GM23248 (cell line): ENCODE measurements at regions not wholly inside any gene's neighbourhood (a gene's known extent, or its start where the extent isn't known, plus 50 kb on each side); places are given as distances from the start of the nearest gene placed in this dataset.

Experiments used
- DNase-seq: peaks from one replicate; pipeline ENCODE4 v3.0.0-alpha.2; 2015
- H2AFZ ChIP-seq: fragments of 200-600 bp; sonication (generic); 2 replicates; pipeline ENCODE4 v1.6.1; 2016; ENCODE audit warnings: antibody characterized with exemption
- H3F3A ChIP-seq: fragments of 200-600 bp; sonication (generic); 2 replicates; pipeline ENCODE4 v1.6.1; 2016; ENCODE audit warnings: mild to moderate bottlenecking, antibody characterized with exemption, mixed run types; ENCODE audit not compliant: insufficient read depth
- H3K27ac ChIP-seq: fragments of 200-600 bp; sonication (generic); 2 replicates; pipeline ENCODE4 v1.5.1; 2016; ENCODE audit warnings: mild to moderate bottlenecking
- H3K27me3 ChIP-seq: fragments of 200-600 bp; sonication (generic); replicated peaks from 2 replicates; pipeline ENCODE4 v1.6.1; 2016; ENCODE audit warnings: mild to moderate bottlenecking; ENCODE audit not compliant: insufficient read depth
- H3K36me3 ChIP-seq: fragments of 200-600 bp; sonication (generic); 2 replicates; pipeline ENCODE4 v1.6.1; 2016; ENCODE audit warnings: low read depth, mild to moderate bottlenecking
- H3K4me1 ChIP-seq: fragments of 200-600 bp; sonication (generic); 2 replicates; pipeline ENCODE4 v1.6.1; 2016; ENCODE audit warnings: mild to moderate bottlenecking; ENCODE audit not compliant: insufficient read depth
- H3K4me2 ChIP-seq: fragments of 200-600 bp; sonication (generic); one replicate; pipeline ENCODE4 v1.6.1; 2016; ENCODE audit warnings: mild to moderate bottlenecking; ENCODE audit not compliant: unreplicated experiment
- H3K4me3 ChIP-seq: fragments of 200-600 bp; sonication (generic); 2 replicates; pipeline ENCODE4 v1.5.1; 2016; ENCODE audit warnings: mild to moderate bottlenecking
- H3K79me2 ChIP-seq: fragments of 200-600 bp; sonication (generic); 2 replicates; pipeline ENCODE4 v1.6.1; 2016; ENCODE audit warnings: mild to moderate bottlenecking; ENCODE audit not compliant: insufficient read depth
- H3K9ac ChIP-seq: fragments of 200-600 bp; sonication (generic); 2 replicates; pipeline ENCODE4 v1.6.1; 2016; ENCODE audit warnings: mild to moderate bottlenecking
- H3K9me2 ChIP-seq: fragments of 200-600 bp; sonication (generic); 2 replicates; pipeline ENCODE4 v1.6.1; 2016; ENCODE audit warnings: mixed run types, mild to moderate bottlenecking, moderate library complexity; ENCODE audit not compliant: insufficient read depth
- H3K9me3 ChIP-seq: fragments of 200-600 bp; sonication (generic); one replicate; pipeline ENCODE4 v1.6.1; 2017; ENCODE audit warnings: low read depth
- H4K20me1 ChIP-seq: fragments of 200-600 bp; sonication (generic); 2 replicates; pipeline ENCODE4 v1.6.0; 2016; ENCODE audit not compliant: insufficient read depth
- EZH2 ChIP-seq: fragments of 200-600 bp; sonication (generic); IDR thresholded peaks from 2 replicates; pipeline ENCODE4 v1.6.1; 2018; ENCODE audit warnings: antibody characterized with exemption, mild to moderate bottlenecking; ENCODE audit not compliant: insufficient read depth, poor library complexity, severe bottlenecking
- EZH2phosphoT487 ChIP-seq: fragments of 200-600 bp; sonication (generic); IDR thresholded peaks from 2 replicates; pipeline ENCODE4 v1.6.1; 2018; ENCODE audit warnings: antibody characterized with exemption, moderate library complexity, mild to moderate bottlenecking, low read depth; ENCODE audit not compliant: insufficient read depth
- WGBS, 2 experiments: methylation state at CpG; one replicate each; pipeline ENCODE4 v1.1.6; 2015 to 2017; ENCODE audit warnings: low lambda C conversion rate in 2 of 2, low coverage in 1 of 2; ENCODE audit errors: missing lambda C conversion rate in 2 of 2; 5-methylcytosine and 5-hydroxymethylcytosine counted together
- in situ Hi-C: fragments of 300-500 bp; cut with MboI; formaldehyde crosslinking; loops from 2 replicates; pipeline ENCODE4 v1.15.0; 2020

DNA sequence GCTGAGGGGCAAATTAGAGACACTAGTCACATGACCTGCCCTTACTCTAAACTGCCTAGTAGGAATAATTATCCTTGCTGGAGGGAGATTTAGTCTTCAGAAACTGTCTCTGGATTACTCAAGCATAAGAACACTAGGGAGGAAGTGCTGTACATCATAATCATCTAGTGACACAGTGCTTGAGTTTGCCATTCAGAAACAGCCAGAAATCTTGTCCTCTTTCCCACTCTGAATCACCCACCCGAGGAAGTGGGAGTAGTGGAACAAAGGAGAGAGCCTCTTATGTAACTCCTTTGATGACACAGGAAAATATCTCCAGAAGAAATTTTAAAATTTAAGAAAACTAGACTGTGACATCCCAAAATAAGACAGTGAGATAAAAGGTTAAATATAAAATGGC, 69.3 kb upstream of the PCDH19 start:
- in situ Hi-C loops = no loop called here
- Histone ChIP-seq H3K36me3 (no peaks in the 10 kb centered on the region), H4K20me1 (no peaks in the 10 kb centered on the region), H3K9ac (no peak overlapping the region), H3K27me3 (no peaks in the 10 kb centered on the region), H3K79me2 (no peaks in the 10 kb centered on the region), H3K9me3 (no peaks in the 10 kb centered on the region), H3K4me2 (no peak overlapping the region), H2AFZ (no peak overlapping the region), H3K9me2 (no peaks in the 10 kb centered on the region), H3K27ac (no peak overlapping the region), H3K4me1 (no peaks in the 10 kb centered on the region), H3F3A (no peaks in the 10 kb centered on the region), H3K4me3 (no peak overlapping the region)
- WGBS, 2 experiments = 0 to 14% methylated on average over 1 of the region's 1 CpG
- DNase-seq = no peak
- TF ChIP-seq EZH2 = no peak
- TF ChIP-seq EZH2phosphoT487 = no peak

DNA sequence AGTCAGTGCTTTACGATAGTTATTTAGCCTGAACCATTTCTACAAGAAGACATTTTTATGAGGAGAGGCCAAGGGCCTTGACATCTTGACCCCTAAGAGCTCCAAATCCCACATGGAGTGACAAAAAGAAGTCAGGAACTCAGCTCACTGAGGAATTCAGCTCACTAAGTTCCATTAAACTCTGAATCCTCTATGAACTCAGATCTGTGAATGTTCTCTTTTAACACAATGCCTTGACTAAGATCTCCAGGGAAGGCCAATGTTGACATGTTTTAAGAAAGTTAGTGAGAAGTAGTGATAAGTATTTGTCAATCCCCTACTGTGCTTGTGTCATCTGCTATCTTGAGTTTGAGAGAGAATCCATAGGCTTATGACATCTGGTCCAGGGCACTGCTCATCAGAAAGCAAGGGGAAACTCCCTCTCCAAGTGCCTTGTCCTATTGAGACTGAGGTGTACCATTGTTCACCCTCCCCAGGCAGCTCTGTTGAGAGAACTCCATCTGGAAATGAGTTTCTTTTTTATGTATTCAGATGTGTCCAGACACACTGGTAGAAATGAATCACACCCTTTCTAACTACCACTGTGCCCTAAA, 68.7 kb upstream of the PCDH19 start:
- no peak for DNase-seq
- no peak overlapping the region for H3K4me2 ChIP-seq
- 33 to 52% methylated on average over 1 of the region's 1 CpG for WGBS, 2 experiments

GRCh38 chrX:100477958-100478357, 67.9 kb upstream of the PCDH19 start:
- no peaks in the 10 kb centered on the region for H3K9me3 ChIP-seq
- no peaks in the 10 kb centered on the region for H3F3A ChIP-seq
- DNase-seq = no peak
- WGBS, 2 experiments = 0% methylated on average over 4 of the region's 4 CpGs
- H3K4me2 ChIP-seq = no peak overlapping the region
- no peak overlapping the region for H2AFZ ChIP-seq
- no peak overlapping the region for H3K4me3 ChIP-seq
- H3K9ac ChIP-seq = no peak overlapping the region
- in situ Hi-C loops = no loop called here
- TF ChIP-seq EZH2 = no peak
- no peak for TF ChIP-seq EZH2phosphoT487
- no peaks in the 10 kb centered on the region for H3K9me2 ChIP-seq
- H3K36me3 ChIP-seq = no peaks in the 10 kb centered on the region
- no peaks in the 10 kb centered on the region for H3K27me3 ChIP-seq
- H3K27ac ChIP-seq = no peak overlapping the region
- H4K20me1 ChIP-seq = no peaks in the 10 kb centered on the region
- H3K4me1 ChIP-seq = no peaks in the 10 kb centered on the region
- H3K79me2 ChIP-seq = no peaks in the 10 kb centered on the region

More for the DNA sequence above, 68.7 kb upstream of the PCDH19 start:
- H3K79me2 ChIP-seq = no peaks in the 10 kb centered on the region
- no peak overlapping the region for H2AFZ ChIP-seq
- H3K9me2 ChIP-seq = no peaks in the 10 kb centered on the region
- H4K20me1 ChIP-seq = no peaks in the 10 kb centered on the region
- in situ Hi-C loops = no loop called here
- H3K27me3 ChIP-seq = no peaks in the 10 kb centered on the region
- H3K36me3 ChIP-seq = no peaks in the 10 kb centered on the region
- TF ChIP-seq EZH2phosphoT487 (no peak), EZH2 (no peak)
- no peak overlapping the region for H3K9ac ChIP-seq
- no peaks in the 10 kb centered on the region for H3K4me1 ChIP-seq
- H3F3A ChIP-seq = no peaks in the 10 kb centered on the region
- no peaks in the 10 kb centered on the region for H3K9me3 ChIP-seq
- no peak overlapping the region for H3K4me3 ChIP-seq
- no peak overlapping the region for H3K27ac ChIP-seq

DNA sequence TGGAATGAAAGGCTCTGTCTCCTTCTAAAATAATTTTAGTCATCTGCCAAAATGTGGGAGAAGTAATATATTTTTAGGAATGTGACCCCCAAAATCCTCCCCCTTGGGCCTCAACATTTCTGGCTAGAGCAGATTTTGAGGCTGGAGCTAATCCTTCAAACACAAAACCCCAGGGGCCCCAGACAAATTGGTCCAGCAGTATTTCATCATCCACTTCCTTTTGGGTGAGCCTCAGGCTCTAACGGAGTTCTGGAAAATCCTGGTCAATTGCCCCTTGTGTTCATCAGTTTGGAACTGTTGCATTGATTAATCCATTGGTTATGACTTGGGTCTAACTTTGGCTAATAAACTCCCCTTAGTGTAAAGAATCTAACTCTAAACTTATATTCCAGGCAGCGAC, 67.4 kb upstream of the PCDH19 start:
- in situ Hi-C loops = no loop called here
- Histone ChIP-seq H2AFZ (no peak overlapping the region), H3K79me2 (no peaks in the 10 kb centered on the region), H3K9me2 (no peaks in the 10 kb centered on the region), H3K4me3 (no peak overlapping the region), H4K20me1 (no peaks in the 10 kb centered on the region), H3K9ac (no peak overlapping the region), H3K27ac (no peak overlapping the region), H3K9me3 (no peaks in the 10 kb centered on the region), H3K4me2 (no peak overlapping the region), H3F3A (no peaks in the 10 kb centered on the region), H3K4me1 (no peaks in the 10 kb centered on the region), H3K36me3 (no peaks in the 10 kb centered on the region), H3K27me3 (no peaks in the 10 kb centered on the region)
- 40% methylated on average over 2 of the region's 2 CpGs for WGBS, 2 experiments
- DNase-seq = no peak
- TF ChIP-seq EZH2phosphoT487 (no peak), EZH2 (no peak)
